CD14-positive monocyte (primary cell): ENCODE measurements at regions not wholly inside any gene's neighbourhood (a gene's known extent, or its start where the extent isn't known, plus 50 kb on each side); places are given as distances from the start of the nearest gene placed in this dataset.

Experiments
- DNase-seq, 3 donors: peaks; one replicate each; pipeline ENCODE4 v3.0.0-alpha.2; 2011 to 2022
- H2AFZ ChIP-seq: 2 replicates; pipeline ENCODE4 v1.6.0; 2012; ENCODE audit warnings: mild to moderate bottlenecking, low read depth, low read length, inconsistent platforms; ENCODE audit not compliant: insufficient read depth, poor library complexity, severe bottlenecking
- H3K27ac ChIP-seq, 2 donors: 1 replicate in 1 of 2; 2 replicates in 1 of 2; pipeline ENCODE4 v1.5.1; 2012 to 2013; ENCODE audit warnings: low read length in 2 of 2, control low read depth in 1 of 2, inconsistent platforms in 1 of 2, low read depth in 1 of 2, mild to moderate bottlenecking in 1 of 2
- H3K27me3 ChIP-seq, 2 donors: one replicate each; pipeline versions ENCODE4 v1.6.0 to v1.6.1; 2011 to 2013; ENCODE audit warnings: low read length in 2 of 2; ENCODE audit not compliant: control insufficient read depth in 2 of 2, insufficient read depth in 2 of 2
- H3K36me3 ChIP-seq, 2 donors: replicated peaks in 1 of 2; 1 replicate in 1 of 2; 2 replicates in 1 of 2; pipeline versions ENCODE4 v1.5.1 to v1.6.1; 2012 to 2013; ENCODE audit warnings: low read length in 2 of 2, control low read depth in 1 of 2, inconsistent platforms in 1 of 2, mild to moderate bottlenecking in 1 of 2; ENCODE audit not compliant: insufficient read depth in 2 of 2, control insufficient read depth in 1 of 2
- H3K4me1 ChIP-seq, 2 donors: 1 replicate in 1 of 2; 2 replicates in 1 of 2; pipeline versions ENCODE4 v1.5.1 to v1.6.1; 2012 to 2013; ENCODE audit warnings: low read length in 2 of 2, control low read depth in 1 of 2, inconsistent platforms in 1 of 2, mild to moderate bottlenecking in 1 of 2, moderate library complexity in 1 of 2; ENCODE audit not compliant: insufficient read depth in 2 of 2, control insufficient read depth in 1 of 2
- H3K4me2 ChIP-seq: replicated peaks from 2 replicates; pipeline ENCODE3; 2012; ENCODE audit warnings: low read length, moderate library complexity, mild to moderate bottlenecking; ENCODE audit not compliant: poor library complexity, severe bottlenecking; ENCODE audit errors: extremely low read depth
- H3K4me3 ChIP-seq, 3 experiments: fragments of 200-600 bp in 1 of 3; sonication (generic) in 1 of 3; replicated peaks in 1 of 3; 1 replicate in 2 of 3; 2 replicates in 1 of 3; pipeline ENCODE4 v1.5.1; 2011 to 2013; ENCODE audit warnings: low read length in 3 of 3, mild to moderate bottlenecking in 3 of 3, control low read depth in 2 of 3, low read depth in 2 of 3, inconsistent platforms in 1 of 3, moderate library complexity in 1 of 3
- H3K79me2 ChIP-seq: 2 replicates; pipeline ENCODE4 v1.6.0; 2012; ENCODE audit warnings: mild to moderate bottlenecking, control low read depth, inconsistent platforms, low read length, moderate library complexity; ENCODE audit not compliant: insufficient read depth
- H3K9ac ChIP-seq: 2 replicates; pipeline ENCODE4 v1.6.0; 2017; ENCODE audit warnings: low read length, mild to moderate bottlenecking; ENCODE audit not compliant: insufficient read depth, poor library complexity, severe bottlenecking
- H3K9me3 ChIP-seq, 2 donors: replicated peaks in 1 of 2; 1 replicate in 1 of 2; 2 replicates in 1 of 2; pipeline versions ENCODE4 v1.5.1 to v1.6.1; 2012 to 2013; ENCODE audit warnings: low read length in 2 of 2, control low read depth in 1 of 2; ENCODE audit not compliant: control insufficient read depth in 1 of 2, insufficient read depth in 1 of 2
- H4K20me1 ChIP-seq: 2 replicates; pipeline ENCODE4 v1.6.0; 2012; ENCODE audit warnings: mild to moderate bottlenecking, low read length, control low read depth, moderate library complexity; ENCODE audit not compliant: insufficient read depth
- H3K27ac Mint-ChIP-seq, 7 donors: one replicate each; pipeline ENCODE4 v1.8.0; 2020; ENCODE audit warnings: mild to moderate bottlenecking in 7 of 7, mixed read lengths in 7 of 7, moderate library complexity in 6 of 7, inconsistent platforms in 2 of 7
- H3K27me3 Mint-ChIP-seq, 3 donors: one replicate each; pipeline ENCODE4 v1.8.0; 2021 to 2022; ENCODE audit warnings: low read depth in 3 of 3, mild to moderate bottlenecking in 3 of 3, mixed read lengths in 3 of 3, moderate library complexity in 3 of 3, inconsistent platforms in 1 of 3
- H3K36me3 Mint-ChIP-seq, 2 donors: one replicate each; pipeline ENCODE4 v1.8.0; 2020; ENCODE audit warnings: mixed read lengths in 2 of 2, inconsistent platforms in 1 of 2, mild to moderate bottlenecking in 1 of 2
- H3K4me1 Mint-ChIP-seq: one replicate; pipeline ENCODE4 v1.8.0; 2020; ENCODE audit warnings: mild to moderate bottlenecking, mixed read lengths
- H3K4me3 Mint-ChIP-seq, 2 donors: one replicate each; pipeline ENCODE4 v1.8.0; 2020; ENCODE audit warnings: mild to moderate bottlenecking in 2 of 2, mixed read lengths in 2 of 2, moderate library complexity in 1 of 2
- H3K9me3 Mint-ChIP-seq, 7 donors: one replicate each; pipeline ENCODE4 v1.8.0; 2020 to 2022; ENCODE audit warnings: mixed read lengths in 7 of 7, mild to moderate bottlenecking in 6 of 7, moderate library complexity in 6 of 7, inconsistent platforms in 2 of 7
- WGBS: methylation state at CpG from one replicate; pipeline ENCODE4 v1.1.5; 2013; ENCODE audit warnings: missing lambda C conversion rate; ENCODE audit not compliant: insufficient coverage; 5-methylcytosine and 5-hydroxymethylcytosine counted together
- intact Hi-C, 2 donors: fragments of 100-400 bp; cut with micrococcal nuclease; formaldehyde crosslinking; loops; one replicate each; pipeline versions ENCODE4 v1.15.0 to v1.15.1; 2023
- TF ChIP-seq, protein P1 (sequence below): fragments of 200-600 bp; IDR thresholded peaks from one replicate; pipeline ENCODE4 v1.8.0; 2022; ENCODE audit warnings: antibody characterized with exemption, mild to moderate bottlenecking

DNA sequence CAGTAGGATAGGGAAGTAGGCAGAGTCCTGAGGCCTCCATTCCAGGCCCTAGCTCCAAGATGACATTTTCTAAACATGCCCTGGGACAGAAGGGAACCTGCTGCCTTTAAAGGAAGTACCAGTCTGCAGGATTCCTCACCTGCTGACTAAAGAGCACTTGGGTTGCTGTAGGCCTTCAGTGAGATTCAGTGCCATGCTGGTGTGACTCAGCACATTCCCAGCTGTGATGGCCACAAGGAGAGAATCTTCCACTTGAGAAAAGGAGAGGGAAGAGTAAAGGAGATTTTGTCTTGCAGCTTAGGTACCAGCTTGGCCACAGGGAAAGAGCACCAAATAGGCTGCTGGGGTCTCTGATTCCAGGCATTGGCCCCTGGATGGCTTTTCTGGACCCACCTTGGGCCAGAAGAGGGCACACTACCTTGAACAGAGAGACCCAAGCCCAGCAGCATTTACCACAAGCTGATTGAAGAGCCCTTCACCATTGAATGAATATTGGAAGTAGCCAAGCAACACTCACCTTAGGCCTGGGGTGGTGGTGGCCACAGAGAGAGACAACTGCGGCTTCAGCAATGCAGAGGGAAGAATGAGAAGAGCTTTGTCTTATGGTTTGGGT, 498.3 kb downstream of the KCNH5 start:
- peaks cover 5 to 28% (median 10%) of the 10 kb centered on the region in 7 donors for H3K9me3 Mint-ChIP-seq

GRCh38 chr14:62557416-62557815, 487.8 kb downstream of the KCNH5 start:
- Mint-ChIP-seq H3K36me3 (no peaks in the 10 kb centered on the region), H3K4me1 (no peaks in the 10 kb centered on the region), H3K27ac (no peak overlapping the region), H3K9me3 (peaks cover 0 to 5% (median 4%) of the 10 kb centered on the region in 7 donors), H3K4me3 (no peak overlapping the region), H3K27me3 (peaks cover 0 to 2% (median 0%) of the 10 kb centered on the region in 3 donors)
- Histone ChIP-seq H3K36me3 (no peaks in the 10 kb centered on the region), H3K4me2 (no peak overlapping the region), H3K9me3 (peaks cover 5 to 21% of the 10 kb centered on the region in 2 donors), H3K27ac (no peak overlapping the region), H3K4me3 (no peak overlapping the region), H2AFZ (no peak overlapping the region), H3K4me1 (no peaks in the 10 kb centered on the region), H3K79me2 (no peaks in the 10 kb centered on the region), H4K20me1 (no peaks in the 10 kb centered on the region), H3K9ac (no peak overlapping the region), H3K27me3 (no peaks in the 10 kb centered on the region)
- TF ChIP-seq, protein P1, sequence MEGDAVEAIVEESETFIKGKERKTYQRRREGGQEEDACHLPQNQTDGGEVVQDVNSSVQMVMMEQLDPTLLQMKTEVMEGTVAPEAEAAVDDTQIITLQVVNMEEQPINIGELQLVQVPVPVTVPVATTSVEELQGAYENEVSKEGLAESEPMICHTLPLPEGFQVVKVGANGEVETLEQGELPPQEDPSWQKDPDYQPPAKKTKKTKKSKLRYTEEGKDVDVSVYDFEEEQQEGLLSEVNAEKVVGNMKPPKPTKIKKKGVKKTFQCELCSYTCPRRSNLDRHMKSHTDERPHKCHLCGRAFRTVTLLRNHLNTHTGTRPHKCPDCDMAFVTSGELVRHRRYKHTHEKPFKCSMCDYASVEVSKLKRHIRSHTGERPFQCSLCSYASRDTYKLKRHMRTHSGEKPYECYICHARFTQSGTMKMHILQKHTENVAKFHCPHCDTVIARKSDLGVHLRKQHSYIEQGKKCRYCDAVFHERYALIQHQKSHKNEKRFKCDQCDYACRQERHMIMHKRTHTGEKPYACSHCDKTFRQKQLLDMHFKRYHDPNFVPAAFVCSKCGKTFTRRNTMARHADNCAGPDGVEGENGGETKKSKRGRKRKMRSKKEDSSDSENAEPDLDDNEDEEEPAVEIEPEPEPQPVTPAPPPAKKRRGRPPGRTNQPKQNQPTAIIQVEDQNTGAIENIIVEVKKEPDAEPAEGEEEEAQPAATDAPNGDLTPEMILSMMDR, result no peak
- intact Hi-C loops, result no loop called here
- DNase-seq, result no peak
- 71% methylated on average over 1 of the region's 6 CpGs for WGBS

More for the DNA sequence above, 498.3 kb downstream of the KCNH5 start:
- WGBS, result no CpG with 5 or more reads among the region's 1 CpG
- H3K4me2 ChIP-seq, result no peak overlapping the region
- no peaks in the 10 kb centered on the region for H3K4me1 Mint-ChIP-seq
- H3K27ac ChIP-seq, result no peak overlapping the region
- peaks cover 21 to 29% of the 10 kb centered on the region in 2 donors for H3K9me3 ChIP-seq
- H3K79me2 ChIP-seq, result no peaks in the 10 kb centered on the region
- H3K27me3 Mint-ChIP-seq, result no peaks in the 10 kb centered on the region
- H3K4me1 ChIP-seq, result no peaks in the 10 kb centered on the region
- no peak for DNase-seq
- H2AFZ ChIP-seq, result no peak overlapping the region
- no peak overlapping the region for H3K4me3 Mint-ChIP-seq
- no peak overlapping the region for H3K27ac Mint-ChIP-seq
- H4K20me1 ChIP-seq, result no peaks in the 10 kb centered on the region
- no peaks in the 10 kb centered on the region for H3K27me3 ChIP-seq
- intact Hi-C loops, result no loop called here
- H3K36me3 Mint-ChIP-seq, result no peaks in the 10 kb centered on the region
- no peak overlapping the region for H3K9ac ChIP-seq
- TF ChIP-seq, protein P1, result no peak
- H3K36me3 ChIP-seq, result no peaks in the 10 kb centered on the region
- H3K4me3 ChIP-seq, result no peak overlapping the region
